ENCODE measurements at regions not wholly inside any gene's neighbourhood (a gene's known extent, or its start where the extent isn't known, plus 50 kb on each side); places are given as distances from the start of the nearest gene placed in this dataset.
"Not testable (repeated sequence)": the region's sequence is repeated elsewhere in the genome, so short reads cannot be mapped to it uniquely, and the experiment has no call there.

- Histone ChIP-seq H3K4me1 (ENCODE audit: insufficient read depth) (no peaks in the 10 kb centered on the region), H3K36me3 (ENCODE audit: insufficient read depth) (no peaks in the 10 kb centered on the region), H3K4me3 (ENCODE audit: low read depth, low read length) (no peak overlapping the region), H3K27ac (ENCODE audit: low read depth) (no peak overlapping the region)
- 82% methylated on average over 11 of the region's 11 CpGs for WGBS
- no peak for DNase-seq (ENCODE audit: extremely low spot score)
Observed at GRCh38 chr9:65459756-65460320, 174.8 kb upstream of the FOXD4L5 start.

- Histone ChIP-seq H3K4me1 (ENCODE audit: insufficient read depth) (no peaks in the 10 kb centered on the region), H3K4me3 (ENCODE audit: low read depth, low read length) (no peak overlapping the region), H3K27ac (ENCODE audit: low read depth) (no peak overlapping the region), H3K36me3 (ENCODE audit: insufficient read depth) (no peaks in the 10 kb centered on the region)
- no peak for DNase-seq (ENCODE audit: extremely low spot score)
- 89% methylated on average over 10 of the region's 10 CpGs for WGBS
Observed at GRCh38 chr9:65458992-65459391, 174.0 kb upstream of the FOXD4L5 start.

- WGBS: 89% methylated on average over 20 of the region's 20 CpGs
- Histone ChIP-seq H3K4me3 (ENCODE audit: low read depth, low read length) (no peak overlapping the region), H3K27ac (ENCODE audit: low read depth) (no peak overlapping the region), H3K4me1 (ENCODE audit: insufficient read depth) (no peaks in the 10 kb centered on the region), H3K36me3 (ENCODE audit: insufficient read depth) (no peaks in the 10 kb centered on the region)
- no peak for DNase-seq (ENCODE audit: extremely low spot score)
Observed at GRCh38 chr9:65458465-65458864, 173.5 kb upstream of the FOXD4L5 start.

GRCh38 chr9:65456991-65457390, 172.0 kb upstream of the FOXD4L5 start:
- not testable (repeated sequence) for H3K4me1 ChIP-seq (ENCODE audit: insufficient read depth); H3K27ac ChIP-seq (ENCODE audit: low read depth); H3K36me3 ChIP-seq (ENCODE audit: insufficient read depth); H3K4me3 ChIP-seq (ENCODE audit: low read depth, low read length); DNase-seq (ENCODE audit: extremely low spot score)
- 93% methylated on average over 18 of the region's 18 CpGs for WGBS

- not testable (repeated sequence) for H3K4me3 ChIP-seq (ENCODE audit: low read depth, low read length); H3K27ac ChIP-seq (ENCODE audit: low read depth); DNase-seq (ENCODE audit: extremely low spot score); H3K36me3 ChIP-seq (ENCODE audit: insufficient read depth); H3K4me1 ChIP-seq (ENCODE audit: insufficient read depth)
- WGBS: 77% methylated on average over 18 of the region's 18 CpGs
Observed at GRCh38 chr9:65455751-65456647, 171.0 kb upstream of the FOXD4L5 start.

- not testable (repeated sequence) for DNase-seq (ENCODE audit: extremely low spot score); H3K36me3 ChIP-seq (ENCODE audit: insufficient read depth); H3K27ac ChIP-seq (ENCODE audit: low read depth); H3K4me1 ChIP-seq (ENCODE audit: insufficient read depth); H3K4me3 ChIP-seq (ENCODE audit: low read depth, low read length)
- WGBS: 81% methylated on average over 13 of the region's 13 CpGs
Observed at GRCh38 chr9:65455136-65455535, 170.1 kb upstream of the FOXD4L5 start.

- not testable (repeated sequence) for H3K4me1 ChIP-seq (ENCODE audit: insufficient read depth); H3K4me3 ChIP-seq (ENCODE audit: low read depth, low read length); DNase-seq (ENCODE audit: extremely low spot score); H3K27ac ChIP-seq (ENCODE audit: low read depth); H3K36me3 ChIP-seq (ENCODE audit: insufficient read depth)
- 85% methylated on average over 13 of the region's 13 CpGs for WGBS
Observed at GRCh38 chr9:65454666-65455065, 169.7 kb upstream of the FOXD4L5 start.

GRCh38 chr9:65454034-65454433, 169.0 kb upstream of the FOXD4L5 start:
- not testable (repeated sequence) for H3K4me3 ChIP-seq (ENCODE audit: low read depth, low read length); DNase-seq (ENCODE audit: extremely low spot score); H3K4me1 ChIP-seq (ENCODE audit: insufficient read depth); H3K36me3 ChIP-seq (ENCODE audit: insufficient read depth); H3K27ac ChIP-seq (ENCODE audit: low read depth)
- 27% methylated on average over 2 of the region's 2 CpGs for WGBS

GRCh38 chr9:65449886-65450610, 165.0 kb upstream of the FOXD4L5 start:
- 70% methylated on average over 12 of the region's 12 CpGs for WGBS
- not testable (repeated sequence) for H3K4me3 ChIP-seq (ENCODE audit: low read depth, low read length); H3K4me1 ChIP-seq (ENCODE audit: insufficient read depth); H3K27ac ChIP-seq (ENCODE audit: low read depth); H3K36me3 ChIP-seq (ENCODE audit: insufficient read depth); DNase-seq (ENCODE audit: extremely low spot score)

GRCh38 chr9:65449423-65449822, 164.4 kb upstream of the FOXD4L5 start:
- no peak for DNase-seq (ENCODE audit: extremely low spot score)
- Histone ChIP-seq H3K36me3 (ENCODE audit: insufficient read depth) (no peaks in the 10 kb centered on the region), H3K4me1 (ENCODE audit: insufficient read depth) (no peaks in the 10 kb centered on the region), H3K27ac (ENCODE audit: low read depth) (no peak overlapping the region), H3K4me3 (ENCODE audit: low read depth, low read length) (no peak overlapping the region)
- 74% methylated on average over 6 of the region's 6 CpGs for WGBS

GRCh38 chr9:65447146-65447545, 162.1 kb upstream of the FOXD4L5 start:
- H3K4me1 ChIP-seq (ENCODE audit: insufficient read depth); DNase-seq (ENCODE audit: extremely low spot score); H3K27ac ChIP-seq (ENCODE audit: low read depth); H3K4me3 ChIP-seq (ENCODE audit: low read depth, low read length); H3K36me3 ChIP-seq (ENCODE audit: insufficient read depth): not testable (repeated sequence)
- 69% methylated on average over 7 of the region's 7 CpGs for WGBS

GRCh38 chr9:65445991-65446390, 161.0 kb upstream of the FOXD4L5 start:
- H3K36me3 ChIP-seq (ENCODE audit: insufficient read depth); DNase-seq (ENCODE audit: extremely low spot score); H3K27ac ChIP-seq (ENCODE audit: low read depth); H3K4me3 ChIP-seq (ENCODE audit: low read depth, low read length); H3K4me1 ChIP-seq (ENCODE audit: insufficient read depth): not testable (repeated sequence)
- WGBS: 85% methylated on average over 7 of the region's 7 CpGs

GRCh38 chr9:65444943-65445342, 159.9 kb upstream of the FOXD4L5 start:
- Histone ChIP-seq H3K4me3 (ENCODE audit: low read depth, low read length) (no peak overlapping the region), H3K27ac (ENCODE audit: low read depth) (no peak overlapping the region), H3K4me1 (ENCODE audit: insufficient read depth) (no peaks in the 10 kb centered on the region), H3K36me3 (ENCODE audit: insufficient read depth) (no peaks in the 10 kb centered on the region)
- WGBS: 77% methylated on average over 8 of the region's 8 CpGs
- no peak for DNase-seq (ENCODE audit: extremely low spot score)

- not testable (repeated sequence) for H3K36me3 ChIP-seq (ENCODE audit: insufficient read depth); DNase-seq (ENCODE audit: extremely low spot score); H3K4me1 ChIP-seq (ENCODE audit: insufficient read depth); H3K4me3 ChIP-seq (ENCODE audit: low read depth, low read length); H3K27ac ChIP-seq (ENCODE audit: low read depth)
- WGBS: 92% methylated on average over 11 of the region's 12 CpGs
Observed at GRCh38 chr9:65442116-65442515, 157.1 kb upstream of the FOXD4L5 start.
